ENCODE measurements at regions not wholly inside any gene's neighbourhood (a gene's known extent, or its start where the extent isn't known, plus 50 kb on each side); places are given as distances from the start of the nearest gene placed in this dataset.

DNA sequence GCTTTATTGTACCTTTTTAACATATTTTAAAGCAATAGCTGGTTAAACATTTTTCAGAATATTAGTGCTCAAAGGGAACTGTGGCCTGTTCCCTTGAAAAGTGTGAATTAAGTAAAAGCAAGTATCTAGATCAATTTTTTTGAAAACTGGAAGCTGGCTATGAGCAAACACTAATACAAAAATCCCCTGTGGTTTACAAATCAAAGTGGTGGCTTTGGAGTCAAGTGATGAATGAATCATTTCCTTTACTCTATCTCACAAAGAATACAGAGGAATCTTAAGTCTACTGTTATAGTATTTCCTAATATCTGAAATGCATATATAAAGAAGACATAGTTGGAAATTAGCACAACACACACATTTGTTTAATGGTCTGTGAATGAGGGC lies 212.4 kb upstream of the C9orf72 start:
- peaks cover 0 to 33% (median 14%) of the 10 kb centered on the region in 8 donors for H3K9me3 Mint-ChIP-seq
- H3K4me3 ChIP-seq (ENCODE audit: low read length in 2 of 2), result no peak overlapping the region
- intact Hi-C loops (cut with micrococcal nuclease), result no loop called here
- no peak for DNase-seq
- POLR2A ChIA-PET (ENCODE audit: partially characterized antibody), result no interaction called here
- no peaks in the 10 kb centered on the region for H3K36me3 Mint-ChIP-seq
- H3K27ac Mint-ChIP-seq, result no peak overlapping the region
- CTCF ChIA-PET (ENCODE audit: partially characterized antibody), result interaction anchor here (1.2 kb wide), 1 partner anchor 20 kb away, joined by 3 read pairs; no protein-coding TSS in a partner anchor
- no peaks in the 10 kb centered on the region for H3K36me3 ChIP-seq (ENCODE audit: insufficient read depth, low read length)
- H3K27ac ChIP-seq (ENCODE audit: low read depth, low read length), result no peak overlapping the region
- peaks cover 0 to 2% of the 10 kb centered on the region in 2 donors for H3K27me3 Mint-ChIP-seq
- no peaks in the 10 kb centered on the region for H3K27me3 ChIP-seq (ENCODE audit: insufficient read depth, low read length)
- no peaks in the 10 kb centered on the region for H3K4me1 Mint-ChIP-seq
- no peaks in the 10 kb centered on the region for H3K4me1 ChIP-seq (ENCODE audit: insufficient read depth, low read length)
- no peaks in the 10 kb centered on the region for H3K9me3 ChIP-seq (ENCODE audit: control insufficient read depth in 1 of 2, low read length in 2 of 2)
- H3K4me3 Mint-ChIP-seq, result no peak overlapping the region

GRCh38 chr9:27787891-27788290 lies 214.6 kb upstream of the C9orf72 start:
- H3K9me3 Mint-ChIP-seq, result peaks cover 0 to 27% (median 6%) of the 10 kb centered on the region in 8 donors
- no peak overlapping the region for H3K27ac Mint-ChIP-seq
- Histone ChIP-seq H3K27ac (ENCODE audit: low read depth, low read length) (no peak overlapping the region), H3K9me3 (ENCODE audit: control insufficient read depth in 1 of 2, low read length in 2 of 2) (no peaks in the 10 kb centered on the region), H3K27me3 (ENCODE audit: insufficient read depth, low read length) (no peaks in the 10 kb centered on the region), H3K4me1 (ENCODE audit: insufficient read depth, low read length) (no peaks in the 10 kb centered on the region), H3K36me3 (ENCODE audit: insufficient read depth, low read length) (no peaks in the 10 kb centered on the region), H3K4me3 (ENCODE audit: low read length in 2 of 2) (no peak overlapping the region)
- H3K27me3 Mint-ChIP-seq, result peaks cover 0 to 2% of the 10 kb centered on the region in 2 donors
- intact Hi-C loops (cut with micrococcal nuclease), result no loop called here
- POLR2A ChIA-PET (ENCODE audit: partially characterized antibody), result no interaction called here
- H3K36me3 Mint-ChIP-seq, result no peaks in the 10 kb centered on the region
- no peaks in the 10 kb centered on the region for H3K4me1 Mint-ChIP-seq
- no peak for DNase-seq
- CTCF ChIA-PET (ENCODE audit: partially characterized antibody), result no interaction called here
- no peak overlapping the region for H3K4me3 Mint-ChIP-seq

DNA sequence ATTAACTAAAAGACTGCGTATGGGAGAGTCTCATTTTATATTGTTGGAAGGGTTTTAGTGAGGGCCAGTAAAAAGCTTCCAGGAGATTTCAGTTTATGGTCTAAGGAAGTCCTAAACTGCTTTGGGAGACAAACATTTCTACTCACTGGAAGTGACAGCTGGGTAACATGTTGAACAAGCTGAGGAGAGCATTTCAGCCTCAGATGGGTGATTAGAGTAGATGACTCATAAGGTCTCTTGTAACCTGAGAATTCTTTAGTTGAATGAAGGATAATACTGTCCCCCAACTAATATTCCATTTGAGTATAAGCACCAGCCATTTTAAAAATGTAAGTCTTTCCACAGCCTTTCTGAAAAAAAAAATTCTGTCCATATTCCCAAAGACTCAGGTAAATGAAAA lies 218.0 kb upstream of the C9orf72 start:
- no peaks in the 10 kb centered on the region for H3K36me3 ChIP-seq (ENCODE audit: insufficient read depth, low read length)
- Mint-ChIP-seq H3K27me3 (no peaks in the 10 kb centered on the region), H3K4me1 (no peaks in the 10 kb centered on the region), H3K27ac (no peak overlapping the region), H3K4me3 (no peak overlapping the region), H3K36me3 (no peaks in the 10 kb centered on the region), H3K9me3 (peaks cover 0 to 14% (median 7%) of the 10 kb centered on the region in 8 donors)
- H3K4me3 ChIP-seq (ENCODE audit: low read length in 2 of 2), result no peak overlapping the region
- no peak overlapping the region for H3K27ac ChIP-seq (ENCODE audit: low read depth, low read length)
- no peak for DNase-seq
- no peaks in the 10 kb centered on the region for H3K4me1 ChIP-seq (ENCODE audit: insufficient read depth, low read length)
- H3K9me3 ChIP-seq (ENCODE audit: control insufficient read depth in 1 of 2, low read length in 2 of 2), result no peaks in the 10 kb centered on the region
- intact Hi-C loops (cut with micrococcal nuclease), result no loop called here
- no peaks in the 10 kb centered on the region for H3K27me3 ChIP-seq (ENCODE audit: insufficient read depth, low read length)
- POLR2A ChIA-PET (ENCODE audit: partially characterized antibody), result no interaction called here
- CTCF ChIA-PET (ENCODE audit: partially characterized antibody), result no interaction called here

DNA sequence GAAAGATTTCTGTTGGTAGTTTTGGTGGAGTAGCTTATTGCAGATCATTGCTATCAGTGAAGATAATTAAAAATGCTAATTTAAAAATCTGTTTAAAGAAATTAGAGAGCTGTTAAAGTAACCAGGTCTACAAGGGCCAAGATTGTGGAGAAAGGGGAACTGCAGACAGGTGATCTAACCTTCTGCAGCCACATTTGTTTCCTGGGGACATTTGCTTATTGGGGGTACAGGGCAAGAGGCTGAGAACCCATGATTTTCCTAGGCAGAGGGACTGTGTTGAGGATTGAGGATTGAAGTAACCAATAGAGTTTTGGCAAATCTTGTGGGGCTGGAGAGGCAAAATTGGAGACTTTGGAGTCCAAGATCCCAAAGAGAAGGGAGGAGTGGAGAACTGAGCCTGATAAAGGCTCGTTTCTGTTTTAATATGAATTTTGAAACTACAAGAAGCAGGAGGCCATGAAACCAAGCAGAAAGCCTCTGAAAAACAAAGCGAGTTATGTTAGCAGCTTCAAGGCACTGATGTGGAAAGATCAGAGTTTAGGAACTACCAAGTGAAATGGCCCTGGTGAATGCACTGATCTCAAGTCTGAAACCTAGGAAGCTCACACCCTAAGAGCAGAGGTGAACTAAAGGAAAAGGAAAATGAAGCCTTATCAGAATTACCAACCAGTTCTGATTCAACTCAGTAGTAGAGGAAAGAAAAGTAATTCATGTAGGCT lies 219.8 kb upstream of the C9orf72 start:
- Histone ChIP-seq H3K9me3 (ENCODE audit: control insufficient read depth in 1 of 2, low read length in 2 of 2) (no peaks in the 10 kb centered on the region), H3K4me1 (ENCODE audit: insufficient read depth, low read length) (no peaks in the 10 kb centered on the region), H3K27me3 (ENCODE audit: insufficient read depth, low read length) (no peaks in the 10 kb centered on the region), H3K4me3 (ENCODE audit: low read length in 2 of 2) (no peak overlapping the region), H3K36me3 (ENCODE audit: insufficient read depth, low read length) (no peaks in the 10 kb centered on the region), H3K27ac (ENCODE audit: low read depth, low read length) (no peak overlapping the region)
- no peak for DNase-seq
- Mint-ChIP-seq H3K27ac (no peak overlapping the region), H3K4me3 (no peak overlapping the region), H3K9me3 (peaks cover 0 to 13% (median 7%) of the 10 kb centered on the region in 8 donors), H3K27me3 (no peaks in the 10 kb centered on the region), H3K36me3 (no peaks in the 10 kb centered on the region), H3K4me1 (no peaks in the 10 kb centered on the region)
- CTCF ChIA-PET (ENCODE audit: partially characterized antibody), result no interaction called here
- POLR2A ChIA-PET (ENCODE audit: partially characterized antibody), result no interaction called here
- intact Hi-C loops (cut with micrococcal nuclease), result no loop called here

DNA sequence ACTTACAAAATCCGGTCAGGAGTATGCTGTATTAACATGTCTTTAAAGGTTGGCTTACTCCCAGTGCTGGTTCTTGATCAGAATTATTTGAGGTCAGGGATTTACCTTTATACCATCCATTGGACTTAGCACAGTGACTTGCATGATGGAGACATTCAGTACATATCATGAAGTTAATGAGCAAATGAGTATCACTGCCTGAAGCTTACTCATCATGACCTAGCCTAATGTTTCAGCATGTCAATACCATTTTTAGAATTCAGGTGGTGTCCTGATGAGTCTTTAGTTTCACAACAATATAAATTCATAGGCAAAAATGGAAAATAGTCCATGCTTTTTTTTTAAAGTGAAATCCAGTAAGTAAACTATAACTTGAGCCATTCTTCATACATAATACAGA lies 226.0 kb upstream of the C9orf72 start:
- CTCF ChIA-PET (ENCODE audit: partially characterized antibody), result no interaction called here

DNA sequence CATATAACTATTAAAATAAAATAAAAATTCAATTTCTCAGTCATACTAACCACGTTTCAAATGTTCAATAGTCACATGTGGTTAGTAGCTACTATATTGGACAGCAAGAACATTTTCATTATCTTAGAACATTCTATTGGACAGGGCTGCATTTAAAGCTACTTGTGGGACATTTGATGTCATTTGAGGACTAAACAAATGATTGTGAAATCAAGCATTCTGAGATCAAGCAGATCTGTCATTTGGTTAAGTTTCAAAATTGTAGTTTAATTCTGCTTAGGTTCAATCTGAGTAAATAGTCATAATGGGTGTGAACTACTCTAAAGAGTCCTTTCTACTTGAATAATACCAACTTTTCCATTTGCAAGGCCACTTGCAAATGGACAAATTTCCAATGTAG lies 226.9 kb upstream of the C9orf72 start:
- intact Hi-C loops (cut with micrococcal nuclease), result no loop called here
- Histone ChIP-seq H3K4me3 (ENCODE audit: low read length in 2 of 2) (no peak overlapping the region), H3K27ac (ENCODE audit: low read depth, low read length) (no peak overlapping the region), H3K9me3 (ENCODE audit: control insufficient read depth in 1 of 2, low read length in 2 of 2) (no peaks in the 10 kb centered on the region), H3K27me3 (ENCODE audit: insufficient read depth, low read length) (no peaks in the 10 kb centered on the region), H3K36me3 (ENCODE audit: insufficient read depth, low read length) (no peaks in the 10 kb centered on the region), H3K4me1 (ENCODE audit: insufficient read depth, low read length) (no peaks in the 10 kb centered on the region)
- DNase-seq, result no peak
- Mint-ChIP-seq H3K4me3 (no peak overlapping the region), H3K9me3 (peaks cover 0 to 4% (median 0%) of the 10 kb centered on the region in 8 donors), H3K4me1 (no peaks in the 10 kb centered on the region), H3K27ac (no peak overlapping the region), H3K36me3 (no peaks in the 10 kb centered on the region), H3K27me3 (no peaks in the 10 kb centered on the region)
- CTCF ChIA-PET (ENCODE audit: partially characterized antibody), result no interaction called here
- POLR2A ChIA-PET (ENCODE audit: partially characterized antibody), result no interaction called here

More for the DNA sequence above, 226.0 kb upstream of the C9orf72 start:
- Mint-ChIP-seq H3K4me3 (no peak overlapping the region), H3K36me3 (no peaks in the 10 kb centered on the region), H3K27me3 (no peaks in the 10 kb centered on the region), H3K27ac (no peak overlapping the region), H3K4me1 (no peaks in the 10 kb centered on the region), H3K9me3 (peaks cover 0 to 5% (median 0%) of the 10 kb centered on the region in 8 donors)
- no peaks in the 10 kb centered on the region for H3K36me3 ChIP-seq (ENCODE audit: insufficient read depth, low read length)
- H3K27me3 ChIP-seq (ENCODE audit: insufficient read depth, low read length), result no peaks in the 10 kb centered on the region
- no peaks in the 10 kb centered on the region for H3K4me1 ChIP-seq (ENCODE audit: insufficient read depth, low read length)
- H3K27ac ChIP-seq (ENCODE audit: low read depth, low read length), result no peak overlapping the region
- POLR2A ChIA-PET (ENCODE audit: partially characterized antibody), result no interaction called here
- no peak overlapping the region for H3K4me3 ChIP-seq (ENCODE audit: low read length in 2 of 2)
- H3K9me3 ChIP-seq (ENCODE audit: control insufficient read depth in 1 of 2, low read length in 2 of 2), result no peaks in the 10 kb centered on the region
- intact Hi-C loops (cut with micrococcal nuclease), result no loop called here
- DNase-seq, result no peak

DNA sequence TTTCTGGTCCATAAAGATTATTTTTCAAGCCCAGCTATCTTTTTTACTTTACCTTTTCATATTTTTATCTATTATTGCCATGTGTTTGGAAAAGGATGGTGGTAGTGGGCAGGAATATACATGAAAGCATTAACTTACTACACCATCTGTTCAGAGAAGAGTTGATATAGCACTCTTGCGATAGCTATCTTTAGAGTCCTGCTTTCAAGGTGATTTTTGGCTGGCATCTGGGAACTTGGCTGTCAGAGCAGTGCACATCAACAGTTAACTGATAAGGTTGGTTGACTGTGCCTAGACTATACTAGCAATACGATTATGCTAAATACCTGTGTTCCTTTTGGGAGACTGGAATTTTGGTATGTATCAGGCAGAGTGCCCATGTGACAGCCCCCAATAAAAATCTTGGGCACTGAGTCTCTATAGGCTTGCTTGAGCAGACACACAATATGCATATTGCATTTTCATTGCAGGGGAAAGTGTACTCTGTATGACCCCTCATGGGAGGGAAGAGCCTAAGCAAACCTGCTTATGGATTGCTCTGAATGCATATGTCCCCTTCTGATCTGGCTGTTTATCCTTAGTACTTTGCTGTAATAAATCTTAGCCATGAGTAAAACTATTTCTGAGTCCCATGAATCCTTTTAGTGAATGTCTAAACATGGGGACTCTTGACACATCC lies 227.6 kb upstream of the C9orf72 start:
- no peak overlapping the region for H3K27ac ChIP-seq (ENCODE audit: low read depth, low read length)
- no peak for DNase-seq
- H3K27ac Mint-ChIP-seq, result no peak overlapping the region
- H3K4me3 ChIP-seq (ENCODE audit: low read length in 2 of 2), result no peak overlapping the region
- no peaks in the 10 kb centered on the region for H3K9me3 Mint-ChIP-seq
- H3K4me1 Mint-ChIP-seq, result no peaks in the 10 kb centered on the region
- no peak overlapping the region for H3K4me3 Mint-ChIP-seq
- no peaks in the 10 kb centered on the region for H3K27me3 ChIP-seq (ENCODE audit: insufficient read depth, low read length)
- H3K36me3 Mint-ChIP-seq, result no peaks in the 10 kb centered on the region
- ChIA-PET POLR2A (ENCODE audit: partially characterized antibody) (no interaction called here), CTCF (ENCODE audit: partially characterized antibody) (no interaction called here)
- H3K27me3 Mint-ChIP-seq, result no peaks in the 10 kb centered on the region
- intact Hi-C loops (cut with micrococcal nuclease), result no loop called here
- H3K4me1 ChIP-seq (ENCODE audit: insufficient read depth, low read length), result no peaks in the 10 kb centered on the region
- no peaks in the 10 kb centered on the region for H3K9me3 ChIP-seq (ENCODE audit: control insufficient read depth in 1 of 2, low read length in 2 of 2)
- H3K36me3 ChIP-seq (ENCODE audit: insufficient read depth, low read length), result no peaks in the 10 kb centered on the region

Measured in CD4-positive, alpha-beta memory T cell (primary cell).